ENCODE measurements at regions not wholly inside any gene's neighbourhood (a gene's known extent, or its start where the extent isn't known, plus 50 kb on each side); places are given as distances from the start of the nearest gene placed in this dataset.

DNA sequence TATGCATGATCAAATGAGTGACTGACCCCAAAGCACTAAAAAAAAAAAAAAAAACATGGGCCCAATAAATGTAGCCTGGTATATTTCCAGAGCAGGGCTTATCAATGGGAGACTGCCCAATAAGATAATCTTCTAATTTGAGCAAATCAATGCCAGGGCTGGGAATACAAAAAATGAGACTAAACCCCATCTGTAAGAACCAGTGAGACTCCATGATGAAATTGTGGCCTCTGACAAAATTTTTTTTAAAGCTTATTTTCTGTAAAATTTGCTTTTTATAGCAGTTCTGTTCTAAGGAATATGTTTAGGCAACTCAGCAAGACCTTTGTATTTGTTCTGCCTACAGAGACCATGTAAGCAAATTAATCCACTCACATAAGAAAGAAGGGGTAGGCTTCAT is 186.8 kb upstream of the CCDC150 start:
- no peak for DNase-seq (ENCODE audit: low read depth)
- TF ChIP-seq, protein P1, sequence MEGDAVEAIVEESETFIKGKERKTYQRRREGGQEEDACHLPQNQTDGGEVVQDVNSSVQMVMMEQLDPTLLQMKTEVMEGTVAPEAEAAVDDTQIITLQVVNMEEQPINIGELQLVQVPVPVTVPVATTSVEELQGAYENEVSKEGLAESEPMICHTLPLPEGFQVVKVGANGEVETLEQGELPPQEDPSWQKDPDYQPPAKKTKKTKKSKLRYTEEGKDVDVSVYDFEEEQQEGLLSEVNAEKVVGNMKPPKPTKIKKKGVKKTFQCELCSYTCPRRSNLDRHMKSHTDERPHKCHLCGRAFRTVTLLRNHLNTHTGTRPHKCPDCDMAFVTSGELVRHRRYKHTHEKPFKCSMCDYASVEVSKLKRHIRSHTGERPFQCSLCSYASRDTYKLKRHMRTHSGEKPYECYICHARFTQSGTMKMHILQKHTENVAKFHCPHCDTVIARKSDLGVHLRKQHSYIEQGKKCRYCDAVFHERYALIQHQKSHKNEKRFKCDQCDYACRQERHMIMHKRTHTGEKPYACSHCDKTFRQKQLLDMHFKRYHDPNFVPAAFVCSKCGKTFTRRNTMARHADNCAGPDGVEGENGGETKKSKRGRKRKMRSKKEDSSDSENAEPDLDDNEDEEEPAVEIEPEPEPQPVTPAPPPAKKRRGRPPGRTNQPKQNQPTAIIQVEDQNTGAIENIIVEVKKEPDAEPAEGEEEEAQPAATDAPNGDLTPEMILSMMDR (conservative IDR thresholded peaks at IDR 0.05; ENCODE audit: low read depth, low read length) = no peak
- no peak overlapping the region for H3K4me3 ChIP-seq (ENCODE audit: low read length)

GRCh38 chr2:196453613-196454047 is 185.9 kb upstream of the CCDC150 start:
- H3K4me3 ChIP-seq (ENCODE audit: low read length) = no peak overlapping the region
- TF ChIP-seq, protein P1 (conservative IDR thresholded peaks at IDR 0.05; ENCODE audit: low read depth, low read length) = peak; percentile 75
- DNase-seq (ENCODE audit: low read depth) = no peak

GRCh38 chr2:196454492-196454891 is 185.0 kb upstream of the CCDC150 start:
- TF ChIP-seq, protein P1 (conservative IDR thresholded peaks at IDR 0.05; ENCODE audit: low read depth, low read length) = no peak
- no peak for DNase-seq (ENCODE audit: low read depth)
- no peak overlapping the region for H3K4me3 ChIP-seq (ENCODE audit: low read length)

DNA sequence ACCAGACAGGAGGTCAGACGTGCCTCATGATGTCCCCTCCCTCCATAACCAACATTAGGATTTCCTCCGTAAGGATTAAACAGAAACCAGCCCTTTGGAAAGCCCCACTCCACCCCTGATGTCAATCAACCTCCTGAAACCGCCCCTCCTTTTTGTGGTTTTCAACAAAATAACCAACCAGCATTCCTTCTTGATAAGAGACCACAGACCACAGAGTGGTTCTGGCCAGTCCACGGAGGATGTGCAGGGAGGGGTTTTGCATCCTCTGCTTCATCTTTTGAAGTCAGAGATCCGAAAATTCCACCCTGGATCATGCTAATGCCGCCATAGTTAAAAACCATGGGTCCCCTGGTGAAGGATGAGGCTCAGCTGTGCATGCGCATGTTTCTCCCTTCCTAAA is 180.0 kb upstream of the CCDC150 start:
- TF ChIP-seq, protein P1 (conservative IDR thresholded peaks at IDR 0.05; ENCODE audit: low read depth, low read length) = no peak
- H3K4me3 ChIP-seq (ENCODE audit: low read length) = no peak overlapping the region
- DNase-seq (ENCODE audit: low read depth) = no peak

DNA sequence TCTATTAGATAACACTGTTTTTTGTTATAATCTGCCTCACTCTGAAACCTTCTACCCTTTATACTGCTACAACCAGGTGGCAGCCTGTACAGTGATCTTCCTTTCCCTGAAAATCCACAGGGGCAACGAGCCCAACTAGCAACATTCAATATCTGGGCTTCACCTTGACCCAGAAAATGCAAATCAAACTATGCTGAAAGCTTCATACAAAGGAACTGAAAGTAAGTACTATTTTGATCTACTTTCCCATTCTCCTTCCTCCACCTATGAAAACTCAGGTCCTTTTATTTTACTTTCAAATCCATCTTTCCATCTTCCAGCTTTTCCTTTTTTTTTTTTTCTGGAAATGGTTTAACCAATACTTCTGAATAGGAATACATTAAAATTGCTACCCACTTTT is 175.8 kb upstream of the CCDC150 start:
- TF ChIP-seq, protein P1 (conservative IDR thresholded peaks at IDR 0.05; ENCODE audit: low read depth, low read length) = no peak
- DNase-seq (ENCODE audit: low read depth) = no peak
- no peak overlapping the region for H3K4me3 ChIP-seq (ENCODE audit: low read length)

- H3K4me3 ChIP-seq (ENCODE audit: low read length) = no peak overlapping the region
- no peak for DNase-seq (ENCODE audit: low read depth)
- TF ChIP-seq, protein P1 (conservative IDR thresholded peaks at IDR 0.05; ENCODE audit: low read depth, low read length) = no peak
Measured at GRCh38 chr2:196464311-196464710, 175.2 kb upstream of the CCDC150 start.

DNA sequence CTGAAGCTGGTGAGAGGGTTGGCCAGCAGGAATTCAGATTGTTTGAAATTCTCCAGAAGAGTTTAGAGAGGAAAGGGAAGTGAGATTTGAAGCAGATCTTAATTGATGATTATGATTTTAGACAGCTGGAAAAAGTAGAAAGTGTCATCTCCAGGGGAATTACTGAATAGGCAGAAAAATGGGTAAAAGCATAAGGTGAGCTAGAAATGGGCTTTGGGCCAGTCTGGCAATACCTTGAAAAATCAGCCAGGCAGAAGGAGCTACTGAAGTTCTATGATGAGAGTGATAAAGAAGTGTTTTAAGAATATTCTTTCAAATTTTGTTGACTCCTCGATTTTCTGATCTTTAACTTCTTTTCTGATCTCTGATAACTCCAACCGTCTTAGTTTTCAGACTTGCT is 172.9 kb upstream of the CCDC150 start:
- H3K4me3 ChIP-seq (ENCODE audit: low read length) = no peak overlapping the region
- DNase-seq (ENCODE audit: low read depth) = no peak
- TF ChIP-seq, protein P1 (conservative IDR thresholded peaks at IDR 0.05; ENCODE audit: low read depth, low read length) = no peak
